ENCODE measurements at regions not wholly inside any gene's neighbourhood (a gene's known extent, or its start where the extent isn't known, plus 50 kb on each side); places are given as distances from the start of the nearest gene placed in this dataset.

DNA sequence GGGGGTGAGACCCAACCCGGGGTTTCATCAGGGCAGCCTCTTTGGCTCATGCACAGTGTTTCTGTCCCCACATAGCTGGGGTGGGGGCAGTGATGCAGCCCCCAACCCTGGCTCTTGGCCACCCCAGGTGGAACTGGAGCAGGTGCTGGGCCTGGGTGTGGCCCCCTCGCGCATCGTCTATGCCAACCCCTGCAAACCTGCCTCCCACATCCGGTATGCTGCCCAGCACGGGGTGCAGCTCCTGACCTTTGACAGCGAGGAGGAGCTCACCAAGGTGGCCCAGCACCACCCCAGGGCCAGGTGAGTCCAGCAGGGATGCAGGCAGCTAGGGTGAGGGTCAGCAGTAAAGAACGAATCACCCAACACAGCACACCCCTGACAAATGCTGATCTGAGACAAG lies 72.3 kb upstream of the TINAGL1 start:
- no peaks in the 10 kb centered on the region for H3K9me3 Mint-ChIP-seq
- H3K27me3 Mint-ChIP-seq (ENCODE audit: insufficient read depth) = peaks cover 3% of the 10 kb centered on the region
- Histone ChIP-seq H3K4me1 (ENCODE audit: control insufficient read depth, insufficient read depth, low read length) (peaks cover 9% of the 10 kb centered on the region), H3K9ac (ENCODE audit: extremely low read depth, low read length, poor library complexity, severe bottlenecking) (no peak overlapping the region), H3K4me3 (ENCODE audit: low read length) (no peak overlapping the region), H3K27me3 (ENCODE audit: control insufficient read depth, insufficient read depth, low read length, poor library complexity, severe bottlenecking) (no peaks in the 10 kb centered on the region), H3K9me3 (ENCODE audit: control insufficient read depth, low read length) (no peaks in the 10 kb centered on the region), H3K27ac (ENCODE audit: low read depth, low read length) (no peak overlapping the region), H3K36me3 (ENCODE audit: control insufficient read depth, insufficient read depth, low read length) (no peaks in the 10 kb centered on the region)
- no peak overlapping the region for H3K4me3 Mint-ChIP-seq
- WGBS, 2 experiments (ENCODE audit: insufficient coverage in 1 of 2, insufficient read length in 1 of 2) = 81 to 100% methylated on average over 1 to 8 of the region's 8 CpGs
- peaks cover 59% of the 10 kb centered on the region for H3K4me1 Mint-ChIP-seq
- no peak for DNase-seq
- H3K27ac Mint-ChIP-seq = no peak overlapping the region
- H3K36me3 Mint-ChIP-seq (ENCODE audit: low read depth) = no peaks in the 10 kb centered on the region
- TF ChIP-seq, protein P1, sequence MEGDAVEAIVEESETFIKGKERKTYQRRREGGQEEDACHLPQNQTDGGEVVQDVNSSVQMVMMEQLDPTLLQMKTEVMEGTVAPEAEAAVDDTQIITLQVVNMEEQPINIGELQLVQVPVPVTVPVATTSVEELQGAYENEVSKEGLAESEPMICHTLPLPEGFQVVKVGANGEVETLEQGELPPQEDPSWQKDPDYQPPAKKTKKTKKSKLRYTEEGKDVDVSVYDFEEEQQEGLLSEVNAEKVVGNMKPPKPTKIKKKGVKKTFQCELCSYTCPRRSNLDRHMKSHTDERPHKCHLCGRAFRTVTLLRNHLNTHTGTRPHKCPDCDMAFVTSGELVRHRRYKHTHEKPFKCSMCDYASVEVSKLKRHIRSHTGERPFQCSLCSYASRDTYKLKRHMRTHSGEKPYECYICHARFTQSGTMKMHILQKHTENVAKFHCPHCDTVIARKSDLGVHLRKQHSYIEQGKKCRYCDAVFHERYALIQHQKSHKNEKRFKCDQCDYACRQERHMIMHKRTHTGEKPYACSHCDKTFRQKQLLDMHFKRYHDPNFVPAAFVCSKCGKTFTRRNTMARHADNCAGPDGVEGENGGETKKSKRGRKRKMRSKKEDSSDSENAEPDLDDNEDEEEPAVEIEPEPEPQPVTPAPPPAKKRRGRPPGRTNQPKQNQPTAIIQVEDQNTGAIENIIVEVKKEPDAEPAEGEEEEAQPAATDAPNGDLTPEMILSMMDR (conservative IDR thresholded peaks at IDR 0.05) = no peak

DNA sequence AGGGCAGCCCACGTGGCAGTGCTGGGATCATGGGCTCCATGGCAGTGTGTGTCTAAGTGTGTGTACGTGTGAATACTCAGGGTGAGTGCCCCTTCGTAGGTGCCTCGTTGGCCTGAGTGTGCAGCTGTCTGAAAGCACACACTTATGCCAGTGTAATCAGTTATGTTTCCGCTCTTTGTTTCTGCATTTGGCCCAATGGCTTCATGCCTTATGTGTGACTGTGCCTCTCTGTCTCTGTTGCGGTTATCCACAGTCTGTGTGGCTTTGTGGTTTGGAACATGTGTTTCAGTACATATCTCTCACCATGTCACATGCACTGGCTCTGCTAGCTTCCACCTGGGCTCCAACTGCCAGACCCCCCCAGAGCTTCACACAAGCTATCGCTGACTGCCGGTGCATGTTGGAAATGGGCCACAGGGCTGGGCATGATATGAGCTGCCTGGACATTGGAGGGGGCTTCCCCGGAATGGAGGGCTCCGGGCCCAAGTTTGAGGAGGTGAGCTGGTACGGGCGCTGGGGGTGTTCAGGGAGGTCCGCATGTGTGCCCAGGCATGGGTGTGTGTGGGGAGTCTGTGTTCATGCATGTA lies 70.3 kb upstream of the TINAGL1 start:
- Mint-ChIP-seq H3K4me3 (no peak overlapping the region), H3K27me3 (ENCODE audit: insufficient read depth) (peaks cover 3% of the 10 kb centered on the region), H3K4me1 (peaks cover 57% of the 10 kb centered on the region), H3K27ac (no peak overlapping the region), H3K9me3 (no peaks in the 10 kb centered on the region), H3K36me3 (ENCODE audit: low read depth) (no peaks in the 10 kb centered on the region)
- Histone ChIP-seq H3K4me3 (ENCODE audit: low read length) (no peak overlapping the region), H3K27me3 (ENCODE audit: control insufficient read depth, insufficient read depth, low read length, poor library complexity, severe bottlenecking) (no peaks in the 10 kb centered on the region), H3K4me1 (ENCODE audit: control insufficient read depth, insufficient read depth, low read length) (peaks cover 5% of the 10 kb centered on the region), H3K27ac (ENCODE audit: low read depth, low read length) (no peak overlapping the region), H3K9ac (ENCODE audit: extremely low read depth, low read length, poor library complexity, severe bottlenecking) (no peak overlapping the region), H3K36me3 (ENCODE audit: control insufficient read depth, insufficient read depth, low read length) (no peaks in the 10 kb centered on the region), H3K9me3 (ENCODE audit: control insufficient read depth, low read length) (no peaks in the 10 kb centered on the region)
- no peak for DNase-seq
- TF ChIP-seq, protein P1 (conservative IDR thresholded peaks at IDR 0.05) = no peak
- WGBS, 2 experiments (ENCODE audit: insufficient coverage in 1 of 2, insufficient read length in 1 of 2) = 87 to 91% methylated on average over 10 to 13 of the region's 13 CpGs

DNA sequence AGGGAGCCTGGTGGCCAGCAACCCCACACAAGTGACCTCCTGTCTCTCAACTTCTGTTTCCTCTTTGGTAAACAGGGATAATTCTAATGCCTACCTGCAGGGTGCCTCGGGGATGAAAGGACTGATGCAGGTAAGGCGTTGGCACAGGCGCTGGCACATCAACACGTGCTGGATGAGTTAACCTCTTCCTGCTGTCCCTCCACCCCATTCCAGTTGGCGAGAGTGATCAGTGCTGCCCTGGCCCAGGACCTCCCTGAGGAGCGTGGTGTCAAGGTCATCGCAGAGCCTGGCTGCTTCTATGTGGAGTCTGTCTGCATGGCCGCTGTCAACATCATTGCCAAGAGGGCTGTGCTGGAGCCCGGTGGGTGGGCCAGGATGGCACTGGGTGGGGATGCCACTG lies 69.1 kb upstream of the TINAGL1 start:
- H3K4me1 ChIP-seq (ENCODE audit: control insufficient read depth, insufficient read depth, low read length) = peaks cover 5% of the 10 kb centered on the region
- H3K27me3 ChIP-seq (ENCODE audit: control insufficient read depth, insufficient read depth, low read length, poor library complexity, severe bottlenecking) = no peaks in the 10 kb centered on the region
- Mint-ChIP-seq H3K36me3 (ENCODE audit: low read depth) (no peaks in the 10 kb centered on the region), H3K4me3 (no peak overlapping the region), H3K27ac (no peak overlapping the region), H3K9me3 (no peaks in the 10 kb centered on the region), H3K27me3 (ENCODE audit: insufficient read depth) (no peaks in the 10 kb centered on the region), H3K4me1 (peaks cover 58% of the 10 kb centered on the region)
- no peaks in the 10 kb centered on the region for H3K9me3 ChIP-seq (ENCODE audit: control insufficient read depth, low read length)
- no peak overlapping the region for H3K9ac ChIP-seq (ENCODE audit: extremely low read depth, low read length, poor library complexity, severe bottlenecking)
- H3K4me3 ChIP-seq (ENCODE audit: low read length) = no peak overlapping the region
- TF ChIP-seq, protein P1 (conservative IDR thresholded peaks at IDR 0.05) = no peak
- 78 to 89% methylated on average over 2 to 9 of the region's 9 CpGs for WGBS, 2 experiments (ENCODE audit: insufficient coverage in 1 of 2, insufficient read length in 1 of 2)
- peak; percentile 49 for DNase-seq
- H3K36me3 ChIP-seq (ENCODE audit: control insufficient read depth, insufficient read depth, low read length) = no peaks in the 10 kb centered on the region
- no peak overlapping the region for H3K27ac ChIP-seq (ENCODE audit: low read depth, low read length)
